ENCODE measurements at regions not wholly inside any gene's neighbourhood (a gene's known extent, or its start where the extent isn't known, plus 50 kb on each side); places are given as distances from the start of the nearest gene placed in this dataset.

- WGBS (ENCODE audit: missing lambda C conversion rate) = 93% methylated on average over 23 of the region's 28 CpGs
These were observed 64.7 kb upstream of the LARP1 start for GRCh38 chr5:154690488-154690887.

GRCh38 chr5:154686490-154686889 lies 68.7 kb upstream of the LARP1 start:
- no peak for FAIRE-seq
- peak in 1 of 2 experiments; percentile 53 for DNase-seq (ENCODE audit: low read depth in 1 of 2, low spot score in 1 of 2)
- no peak overlapping the region for H3K27ac ChIP-seq
- CTCF ChIA-PET = interaction anchor here (0.8 to 1.4 kb wide), 2 partner anchors 11 to 17 kb away, joined by 3 to 6 read pairs; no protein-coding TSS in a partner anchor
- H3K9me3 ChIP-seq = peaks cover 18% of the 10 kb centered on the region
- TF ChIP-seq HOXA7 (CRISPR knock-in tag; IDR thresholded peaks at IDR 0.05) (no peak), KDM5A (IDR thresholded peaks at IDR 0.05) (no peak), ZFP36 (IDR thresholded peaks at IDR 0.05; ENCODE audit: borderline replicate concordance, partially characterized antibody) (no peak), BHLHE40 (IDR thresholded peaks at IDR 0.05; ENCODE audit: low read depth, low read length) (no peak), MYC (IDR thresholded peaks at IDR 0.05; ENCODE audit: borderline replicate concordance, low read length) (no peak), CHD2 (IDR thresholded peaks at IDR 0.05; ENCODE audit: low read length, partially characterized antibody) (no peak), HEYL (CRISPR knock-in tag; IDR thresholded peaks at IDR 0.05) (no peak), RAD21 (conservative IDR thresholded peaks at IDR 0.05 in 1 of 2, IDR thresholded peaks at IDR 0.05 in 1 of 2) (no peak)
- TF ChIP-seq, protein P1, sequence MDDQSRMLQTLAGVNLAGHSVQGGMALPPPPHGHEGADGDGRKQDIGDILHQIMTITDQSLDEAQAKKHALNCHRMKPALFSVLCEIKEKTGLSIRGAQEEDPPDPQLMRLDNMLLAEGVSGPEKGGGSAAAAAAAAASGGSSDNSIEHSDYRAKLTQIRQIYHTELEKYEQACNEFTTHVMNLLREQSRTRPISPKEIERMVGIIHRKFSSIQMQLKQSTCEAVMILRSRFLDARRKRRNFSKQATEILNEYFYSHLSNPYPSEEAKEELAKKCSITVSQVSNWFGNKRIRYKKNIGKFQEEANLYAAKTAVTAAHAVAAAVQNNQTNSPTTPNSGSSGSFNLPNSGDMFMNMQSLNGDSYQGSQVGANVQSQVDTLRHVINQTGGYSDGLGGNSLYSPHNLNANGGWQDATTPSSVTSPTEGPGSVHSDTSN (IDR thresholded peaks at IDR 0.05) = no peak
- TF ChIP-seq, protein P2, sequence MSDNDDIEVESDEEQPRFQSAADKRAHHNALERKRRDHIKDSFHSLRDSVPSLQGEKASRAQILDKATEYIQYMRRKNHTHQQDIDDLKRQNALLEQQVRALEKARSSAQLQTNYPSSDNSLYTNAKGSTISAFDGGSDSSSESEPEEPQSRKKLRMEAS (IDR thresholded peaks at IDR 0.05) = no peak
- 69% methylated on average over 4 of the region's 4 CpGs for WGBS (ENCODE audit: missing lambda C conversion rate)
- no peak for ATAC-seq
- no peak overlapping the region for H3K4me2 ChIP-seq
- no peak overlapping the region for H3K4me3 ChIP-seq
- peaks cover 10% of the 10 kb centered on the region for H3K4me1 ChIP-seq
- POLR2A ChIA-PET = no interaction called here

More at GRCh38 chr5:154690488-154690887, 64.7 kb upstream of the LARP1 start:
- POLR2A ChIA-PET = no interaction called here
- H3K4me3 ChIP-seq = no peak overlapping the region
- no peak overlapping the region for H3K27ac ChIP-seq
- no peak for FAIRE-seq
- peaks cover 6% of the 10 kb centered on the region; the same call in 2 of the 3 replicates for H3K4me1 ChIP-seq
- H3K9me3 ChIP-seq = peaks cover 14% of the 10 kb centered on the region
- no peak for DNase-seq (ENCODE audit: low read depth in 1 of 2, low spot score in 1 of 2)
- no peak for TF ChIP-seq CHD2 (IDR thresholded peaks at IDR 0.05; ENCODE audit: low read length, partially characterized antibody)
- no peak for TF ChIP-seq MYC (IDR thresholded peaks at IDR 0.05; ENCODE audit: borderline replicate concordance, low read length)
- no peak for TF ChIP-seq ZC3H11A (IDR thresholded peaks at IDR 0.05)
- TF ChIP-seq USF2 (IDR thresholded peaks at IDR 0.05) = no peak
- no peak for TF ChIP-seq MAFK (IDR thresholded peaks at IDR 0.05; ENCODE audit: partially characterized antibody)
- TF ChIP-seq CBX8 (IDR thresholded peaks at IDR 0.05) = no peak
- TF ChIP-seq BHLHE40 (IDR thresholded peaks at IDR 0.05; ENCODE audit: low read depth, low read length) = no peak
- TF ChIP-seq, protein P2 (IDR thresholded peaks at IDR 0.05) = no peak
- no peak for TF ChIP-seq CHD4 (IDR thresholded peaks at IDR 0.05; ENCODE audit: borderline replicate concordance)
- no peak for TF ChIP-seq HOXA7 (CRISPR knock-in tag; IDR thresholded peaks at IDR 0.05)
- TF ChIP-seq ZFP36 (IDR thresholded peaks at IDR 0.05; ENCODE audit: borderline replicate concordance, partially characterized antibody) = no peak
- TF ChIP-seq HEYL (CRISPR knock-in tag; IDR thresholded peaks at IDR 0.05) = no peak
- no peak for TF ChIP-seq RNF2 (IDR thresholded peaks at IDR 0.05; ENCODE audit: borderline replicate concordance, low read depth)
- no peak for TF ChIP-seq RAD21 (conservative IDR thresholded peaks at IDR 0.05 in 1 of 2, IDR thresholded peaks at IDR 0.05 in 1 of 2)
- TF ChIP-seq, protein P1 (IDR thresholded peaks at IDR 0.05) = no peak
- TF ChIP-seq EHMT2 (IDR thresholded peaks at IDR 0.05; ENCODE audit: low read depth) = no peak
- no peak for TF ChIP-seq CEBPB (IDR thresholded peaks at IDR 0.05)
- TF ChIP-seq EHF (CRISPR knock-in tag; IDR thresholded peaks at IDR 0.05) = no peak
- ATAC-seq = no peak
- H3K4me2 ChIP-seq = no peak overlapping the region
- CTCF ChIA-PET = interaction anchor here (1.1 kb wide), 1 partner anchor 40 kb away, joined by 4 read pairs; no protein-coding TSS in a partner anchor

Measured in A549 (cell line).